ENCODE measurements at regions not wholly inside any gene's neighbourhood (a gene's known extent, or its start where the extent isn't known, plus 50 kb on each side); places are given as distances from the start of the nearest gene placed in this dataset.

DNA sequence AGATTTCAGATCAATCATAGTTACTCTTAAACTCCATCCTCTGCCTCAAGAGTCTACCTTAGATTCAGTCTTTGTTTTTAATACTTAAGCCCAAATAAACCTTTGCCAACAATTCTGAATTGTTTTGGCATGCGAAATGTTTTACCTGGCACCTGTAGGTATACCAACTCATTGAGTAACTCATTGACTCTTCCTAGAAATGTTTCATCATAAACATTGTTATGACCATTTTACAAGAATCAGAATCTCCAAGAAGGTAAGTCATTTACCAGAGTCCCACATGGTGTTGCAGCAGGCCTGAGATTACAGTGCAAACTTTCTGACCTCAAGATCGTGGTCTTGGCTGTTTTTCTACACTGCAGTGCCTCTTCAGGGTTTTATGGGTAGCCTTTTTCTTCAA, 750.4 kb downstream of the BRINP1 start:
- FAIRE-seq (no peak), DNase-seq (ENCODE audit: low read depth, low spot score) (no peak), ATAC-seq (no peak)
- Histone ChIP-seq H3K9ac (ENCODE audit: control insufficient read depth, insufficient read depth, low read length) (no peak overlapping the region), H3K4me1 (ENCODE audit: control insufficient read depth, insufficient read depth, low read length) (no peaks in the 10 kb centered on the region), H3K4me2 (ENCODE audit: control insufficient read depth, insufficient read depth) (no peak overlapping the region), H3K36me3 (ENCODE audit: control insufficient read depth in 2 of 2, insufficient read depth in 2 of 2, low read length in 1 of 2) (no peaks in the 10 kb centered on the region), H3K79me2 (ENCODE audit: control insufficient read depth, insufficient read depth, low read length) (no peaks in the 10 kb centered on the region), H2AFZ (ENCODE audit: control insufficient read depth, low read depth, low read length) (no peak overlapping the region), H3K4me3 (no peak overlapping the region), H3K27ac (ENCODE audit: control insufficient read depth, insufficient read depth) (no peak overlapping the region), H3K27me3 (replicated peaks in 1 of 2; ENCODE audit: control insufficient read depth in 2 of 2, insufficient read depth in 2 of 2, low read length in 1 of 2) (no peaks in the 10 kb centered on the region), H4K20me1 (ENCODE audit: control insufficient read depth, insufficient read depth) (no peaks in the 10 kb centered on the region), H3K9me3 (replicated peaks; ENCODE audit: control insufficient read depth, insufficient read depth, low read length) (no peaks in the 10 kb centered on the region)
- POLR2A ChIA-PET: no interaction called here
- RAD21 ChIA-PET (ENCODE audit: unreplicated experiment): interaction anchor here (0.6 kb wide), 1 partner anchor 277 kb away, joined by 3 read pairs; no protein-coding TSS in a partner anchor
- SMC1A ChIA-PET (ENCODE audit: uncharacterized antibody, unreplicated experiment): no interaction called here
- intact Hi-C loops (cut with micrococcal nuclease; ENCODE audit: unreplicated experiment) (no loop called here), in situ Hi-C loops (cut with MboI) (no loop called here)
- no TSS peak for BruUV-seq (replicated peaks)
- 15% methylated on average over 2 of the region's 2 CpGs for WGBS (ENCODE audit: insufficient coverage, insufficient replicate concordance, low lambda C conversion rate, missing lambda C conversion rate)
- CTCF ChIA-PET: no interaction called here
- TF ChIP-seq ZNF217 (IDR thresholded peaks at IDR 0.05) (no peak), PBX3 (IDR thresholded peaks at IDR 0.05; ENCODE audit: insufficient replicate concordance, low read depth, low read length) (no peak), ASH2L (IDR thresholded peaks at IDR 0.05; ENCODE audit: borderline replicate concordance, low read depth) (no peak), POLR2A (IDR thresholded peaks at IDR 0.05; ENCODE audit: low read depth, low read length) (no peak), MYB (IDR thresholded peaks at IDR 0.05; ENCODE audit: borderline replicate concordance, low read depth, low read length) (no peak), HDAC2 (IDR thresholded peaks at IDR 0.05) (no peak), SUZ12 (IDR thresholded peaks at IDR 0.05; ENCODE audit: unreplicated experiment) (no peak), TARDBP (IDR thresholded peaks at IDR 0.05; ENCODE audit: borderline replicate concordance) (no peak), ZBTB40 (IDR thresholded peaks at IDR 0.05; ENCODE audit: borderline replicate concordance) (no peak), EZH2 (IDR thresholded peaks at IDR 0.05; ENCODE audit: borderline replicate concordance, control insufficient read depth, low read depth, low read length) (no peak), TAF1 (IDR thresholded peaks at IDR 0.05; ENCODE audit: borderline replicate concordance, low read depth, low read length) (no peak), BRCA1 (IDR thresholded peaks at IDR 0.05; ENCODE audit: low read depth, low read length) (no peak), FOXM1 (IDR thresholded peaks at IDR 0.05; ENCODE audit: low read depth, low read length) (no peak), HCFC1 (IDR thresholded peaks at IDR 0.05; ENCODE audit: low read length) (no peak), ZSCAN29 (IDR thresholded peaks at IDR 0.05) (no peak), TCF3 (IDR thresholded peaks at IDR 0.05; ENCODE audit: borderline replicate concordance, insufficient read depth, low read depth, low read length) (no peak)
- TF ChIP-seq, protein P1, sequence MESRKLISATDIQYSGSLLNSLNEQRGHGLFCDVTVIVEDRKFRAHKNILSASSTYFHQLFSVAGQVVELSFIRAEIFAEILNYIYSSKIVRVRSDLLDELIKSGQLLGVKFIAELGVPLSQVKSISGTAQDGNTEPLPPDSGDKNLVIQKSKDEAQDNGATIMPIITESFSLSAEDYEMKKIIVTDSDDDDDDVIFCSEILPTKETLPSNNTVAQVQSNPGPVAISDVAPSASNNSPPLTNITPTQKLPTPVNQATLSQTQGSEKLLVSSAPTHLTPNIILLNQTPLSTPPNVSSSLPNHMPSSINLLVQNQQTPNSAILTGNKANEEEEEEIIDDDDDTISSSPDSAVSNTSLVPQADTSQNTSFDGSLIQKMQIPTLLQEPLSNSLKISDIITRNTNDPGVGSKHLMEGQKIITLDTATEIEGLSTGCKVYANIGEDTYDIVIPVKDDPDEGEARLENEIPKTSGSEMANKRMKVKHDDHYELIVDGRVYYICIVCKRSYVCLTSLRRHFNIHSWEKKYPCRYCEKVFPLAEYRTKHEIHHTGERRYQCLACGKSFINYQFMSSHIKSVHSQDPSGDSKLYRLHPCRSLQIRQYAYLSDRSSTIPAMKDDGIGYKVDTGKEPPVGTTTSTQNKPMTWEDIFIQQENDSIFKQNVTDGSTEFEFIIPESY (IDR thresholded peaks at IDR 0.05): no peak

All from GM12878 (cell line).